Activated T-cell treated with anti-CD3 and anti-CD28 coated beads, Interleukin-2, amount 50 U/mL, for 24 hours (primary cell): ENCODE measurements at regions not wholly inside any gene's neighbourhood (a gene's known extent, or its start where the extent isn't known, plus 50 kb on each side); places are given as distances from the start of the nearest gene placed in this dataset.
"Not testable (repeated sequence)": the region's sequence is repeated elsewhere in the genome, so short reads cannot be mapped to it uniquely, and the experiment has no call there.

Experiments used
- DNase-seq: peaks from one replicate; pipeline ENCODE4 v3.0.0-alpha.2; 2020
- H3K27ac Mint-ChIP-seq: 2 replicates; pipeline ENCODE4 v1.8.0; 2020; ENCODE audit warnings: mild to moderate bottlenecking, mixed read lengths
- H3K27me3 Mint-ChIP-seq: 2 replicates; pipeline ENCODE4 v1.8.0; 2020; ENCODE audit warnings: mixed read lengths
- H3K36me3 Mint-ChIP-seq: 2 replicates; pipeline ENCODE4 v1.8.0; 2020; ENCODE audit warnings: low read depth, mixed read lengths
- H3K4me1 Mint-ChIP-seq: 2 replicates; pipeline ENCODE4 v1.8.0; 2020; ENCODE audit warnings: low read depth, mixed read lengths
- H3K4me3 Mint-ChIP-seq: 2 replicates; pipeline ENCODE4 v1.8.0; 2020; ENCODE audit warnings: mild to moderate bottlenecking, moderate library complexity, mixed read lengths
- H3K9me3 Mint-ChIP-seq: 2 replicates; pipeline ENCODE4 v1.8.0; 2020; ENCODE audit warnings: mixed read lengths

GRCh38 chr22:11313040-11313759, 4214.8 kb upstream of the OR11H1 start:
- peaks cover 39% of the 10 kb centered on the region for H3K9me3 Mint-ChIP-seq
- H3K4me3 Mint-ChIP-seq, H3K4me1 Mint-ChIP-seq, H3K27me3 Mint-ChIP-seq, H3K36me3 Mint-ChIP-seq, H3K27ac Mint-ChIP-seq, DNase-seq: not testable (repeated sequence)

- not testable (repeated sequence) for DNase-seq, H3K36me3 Mint-ChIP-seq, H3K4me1 Mint-ChIP-seq, H3K4me3 Mint-ChIP-seq, H3K27ac Mint-ChIP-seq, H3K27me3 Mint-ChIP-seq
- H3K9me3 Mint-ChIP-seq: peaks cover 26% of the 10 kb centered on the region
These were observed 4209.4 kb upstream of the OR11H1 start for GRCh38 chr22:11318633-11319032.

- H3K9me3 Mint-ChIP-seq: peaks cover 40% of the 10 kb centered on the region
- not testable (repeated sequence) for H3K4me1 Mint-ChIP-seq, H3K36me3 Mint-ChIP-seq, H3K27ac Mint-ChIP-seq, H3K4me3 Mint-ChIP-seq, H3K27me3 Mint-ChIP-seq, DNase-seq
These were observed 4203.5 kb upstream of the OR11H1 start for GRCh38 chr22:11324439-11325037.

GRCh38 chr22:11325767-11326166, 4202.2 kb upstream of the OR11H1 start:
- H3K4me3 Mint-ChIP-seq: no peak overlapping the region
- H3K27ac Mint-ChIP-seq: no peak overlapping the region
- H3K9me3 Mint-ChIP-seq: peaks cover 44% of the 10 kb centered on the region
- no peak for DNase-seq
- no peaks in the 10 kb centered on the region for H3K36me3 Mint-ChIP-seq
- no peaks in the 10 kb centered on the region for H3K27me3 Mint-ChIP-seq
- no peaks in the 10 kb centered on the region for H3K4me1 Mint-ChIP-seq

GRCh38 chr22:11341387-11342068, 4186.5 kb upstream of the OR11H1 start:
- H3K4me3 Mint-ChIP-seq, H3K36me3 Mint-ChIP-seq, DNase-seq, H3K27me3 Mint-ChIP-seq, H3K27ac Mint-ChIP-seq, H3K4me1 Mint-ChIP-seq: not testable (repeated sequence)
- H3K9me3 Mint-ChIP-seq: peaks cover 44% of the 10 kb centered on the region

GRCh38 chr22:11351181-11351580, 4176.8 kb upstream of the OR11H1 start:
- H3K4me1 Mint-ChIP-seq, H3K36me3 Mint-ChIP-seq, H3K4me3 Mint-ChIP-seq, DNase-seq, H3K27me3 Mint-ChIP-seq, H3K27ac Mint-ChIP-seq: not testable (repeated sequence)
- peaks cover 28% of the 10 kb centered on the region for H3K9me3 Mint-ChIP-seq

GRCh38 chr22:11352287-11352686, 4175.7 kb upstream of the OR11H1 start:
- not testable (repeated sequence) for H3K27me3 Mint-ChIP-seq, DNase-seq, H3K27ac Mint-ChIP-seq, H3K4me3 Mint-ChIP-seq, H3K36me3 Mint-ChIP-seq, H3K4me1 Mint-ChIP-seq
- H3K9me3 Mint-ChIP-seq: peaks cover 28% of the 10 kb centered on the region

- no peak overlapping the region for H3K4me3 Mint-ChIP-seq
- H3K9me3 Mint-ChIP-seq: peaks cover 48% of the 10 kb centered on the region
- DNase-seq: no peak
- no peak overlapping the region for H3K27ac Mint-ChIP-seq
- H3K36me3 Mint-ChIP-seq: peaks cover 4% of the 10 kb centered on the region
- no peaks in the 10 kb centered on the region for H3K27me3 Mint-ChIP-seq
- peaks cover 1% of the 10 kb centered on the region for H3K4me1 Mint-ChIP-seq
These were observed 4167.4 kb upstream of the OR11H1 start for GRCh38 chr22:11360632-11361031.

- H3K4me1 Mint-ChIP-seq, H3K27me3 Mint-ChIP-seq, H3K4me3 Mint-ChIP-seq, DNase-seq, H3K27ac Mint-ChIP-seq, H3K36me3 Mint-ChIP-seq: not testable (repeated sequence)
- H3K9me3 Mint-ChIP-seq: peaks cover 56% of the 10 kb centered on the region
These were observed 4166.5 kb upstream of the OR11H1 start for GRCh38 chr22:11361496-11361895.

GRCh38 chr22:11369612-11370307, 4158.2 kb upstream of the OR11H1 start:
- peaks cover 55% of the 10 kb centered on the region for H3K9me3 Mint-ChIP-seq
- H3K4me3 Mint-ChIP-seq, H3K27ac Mint-ChIP-seq, DNase-seq, H3K27me3 Mint-ChIP-seq: not testable (repeated sequence)
- peaks cover 13% of the 10 kb centered on the region for H3K36me3 Mint-ChIP-seq
- peaks cover 31% of the 10 kb centered on the region for H3K4me1 Mint-ChIP-seq

- H3K27me3 Mint-ChIP-seq, H3K4me3 Mint-ChIP-seq, H3K27ac Mint-ChIP-seq, DNase-seq: not testable (repeated sequence)
- H3K9me3 Mint-ChIP-seq: peaks cover 60% of the 10 kb centered on the region
- peaks cover 33% of the 10 kb centered on the region for H3K4me1 Mint-ChIP-seq
- peaks cover 13% of the 10 kb centered on the region for H3K36me3 Mint-ChIP-seq
These were observed 4157.7 kb upstream of the OR11H1 start for GRCh38 chr22:11370311-11370710.
